ENCODE measurements at regions not wholly inside any gene's neighbourhood (a gene's known extent, or its start where the extent isn't known, plus 50 kb on each side); places are given as distances from the start of the nearest gene placed in this dataset.

- Histone ChIP-seq H4K20me1 (ENCODE audit: control insufficient read depth, insufficient read depth) (no peaks in the 10 kb centered on the region), H3K4me2 (ENCODE audit: control insufficient read depth, insufficient read depth) (no peak overlapping the region), H3K27me3 (replicated peaks in 1 of 2; ENCODE audit: control insufficient read depth in 2 of 2, insufficient read depth in 2 of 2, low read length in 1 of 2) (no peaks in the 10 kb centered on the region; a peak in 1 of 4 replicates), H3K4me3 (no peak overlapping the region), H3K4me1 (ENCODE audit: control insufficient read depth, insufficient read depth, low read length) (no peaks in the 10 kb centered on the region), H3K9ac (ENCODE audit: control insufficient read depth, insufficient read depth, low read length) (no peak overlapping the region), H3K36me3 (ENCODE audit: control insufficient read depth in 2 of 2, insufficient read depth in 2 of 2, low read length in 1 of 2) (no peaks in the 10 kb centered on the region), H3K9me3 (replicated peaks; ENCODE audit: control insufficient read depth, insufficient read depth, low read length) (no peaks in the 10 kb centered on the region), H2AFZ (ENCODE audit: control insufficient read depth, low read depth, low read length) (no peak overlapping the region), H3K79me2 (ENCODE audit: control insufficient read depth, insufficient read depth, low read length) (no peaks in the 10 kb centered on the region), H3K27ac (ENCODE audit: control insufficient read depth, insufficient read depth) (no peak overlapping the region)
- FAIRE-seq (no peak), ATAC-seq (no peak), DNase-seq (ENCODE audit: low read depth, low spot score) (no peak)
- RAD21 ChIA-PET (ENCODE audit: unreplicated experiment), result no interaction called here
- in situ Hi-C loops (cut with MboI), result no loop called here
- WGBS (ENCODE audit: insufficient coverage, insufficient replicate concordance, low lambda C conversion rate, missing lambda C conversion rate), result 61% methylated on average over 11 of the region's 11 CpGs
- SMC1A ChIA-PET (ENCODE audit: uncharacterized antibody, unreplicated experiment), result no interaction called here
- POLR2A ChIA-PET, result no interaction called here
- no TSS peak for BruUV-seq (replicated peaks)
- intact Hi-C loops (cut with micrococcal nuclease; ENCODE audit: unreplicated experiment), result no loop called here
- TF ChIP-seq PBX3 (IDR thresholded peaks at IDR 0.05; ENCODE audit: insufficient replicate concordance, low read depth, low read length) (no peak), RELA (IDR thresholded peaks at IDR 0.05; ENCODE audit: borderline replicate concordance, partially characterized antibody) (no peak), SRF (IDR thresholded peaks at IDR 0.05; ENCODE audit: low read depth in 2 of 2, low read length in 2 of 2) (no peak), NKRF (conservative IDR thresholded peaks at IDR 0.05) (no peak), WRNIP1 (IDR thresholded peaks at IDR 0.05; ENCODE audit: borderline replicate concordance, low read depth, low read length) (no peak), SIX5 (IDR thresholded peaks at IDR 0.05; ENCODE audit: low read depth, low read length, severe bottlenecking) (no peak), EGR1 (IDR thresholded peaks at IDR 0.05; ENCODE audit: borderline replicate concordance in 1 of 2, low read depth in 2 of 2, low read length in 2 of 2) (no peak), RCOR1 (conservative IDR thresholded peaks at IDR 0.05; ENCODE audit: low read depth, low read length) (no peak), EED (IDR thresholded peaks at IDR 0.05; ENCODE audit: low read depth) (no peak), CUX1 (IDR thresholded peaks at IDR 0.05; ENCODE audit: insufficient replicate concordance, low read depth, low read length) (no peak), CREB1 (IDR thresholded peaks at IDR 0.05; ENCODE audit: low read depth) (no peak)
- TF ChIP-seq, protein P1, sequence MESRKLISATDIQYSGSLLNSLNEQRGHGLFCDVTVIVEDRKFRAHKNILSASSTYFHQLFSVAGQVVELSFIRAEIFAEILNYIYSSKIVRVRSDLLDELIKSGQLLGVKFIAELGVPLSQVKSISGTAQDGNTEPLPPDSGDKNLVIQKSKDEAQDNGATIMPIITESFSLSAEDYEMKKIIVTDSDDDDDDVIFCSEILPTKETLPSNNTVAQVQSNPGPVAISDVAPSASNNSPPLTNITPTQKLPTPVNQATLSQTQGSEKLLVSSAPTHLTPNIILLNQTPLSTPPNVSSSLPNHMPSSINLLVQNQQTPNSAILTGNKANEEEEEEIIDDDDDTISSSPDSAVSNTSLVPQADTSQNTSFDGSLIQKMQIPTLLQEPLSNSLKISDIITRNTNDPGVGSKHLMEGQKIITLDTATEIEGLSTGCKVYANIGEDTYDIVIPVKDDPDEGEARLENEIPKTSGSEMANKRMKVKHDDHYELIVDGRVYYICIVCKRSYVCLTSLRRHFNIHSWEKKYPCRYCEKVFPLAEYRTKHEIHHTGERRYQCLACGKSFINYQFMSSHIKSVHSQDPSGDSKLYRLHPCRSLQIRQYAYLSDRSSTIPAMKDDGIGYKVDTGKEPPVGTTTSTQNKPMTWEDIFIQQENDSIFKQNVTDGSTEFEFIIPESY (IDR thresholded peaks at IDR 0.05), result no peak
- CTCF ChIA-PET, result no interaction called here
Measured at GRCh38 chr4:180861651-180862050, 1381.6 kb upstream of the TENM3 start.

Data from GM12878 (cell line).